Mucosa of descending colon (tissue), 3 donors: ENCODE measurements at regions not wholly inside any gene's neighbourhood (a gene's known extent, or its start where the extent isn't known, plus 50 kb on each side); places are given as distances from the start of the nearest gene placed in this dataset.

Experiments
- ATAC-seq: fragments of 200-7000 bp; cut with Tn5 transposase; one replicate; pipeline ENCODE4 v1.9.1; 2020; ENCODE audit warnings: mild to moderate bottlenecking, moderate library complexity
- DNase-seq, 3 donors: peaks; one replicate each; pipeline ENCODE4 v3.0.0-alpha.2; 2020
- H3K36me3 ChIP-seq: fragments of 200-600 bp; one replicate; pipeline ENCODE4 v1.8.0; 2021; ENCODE audit warnings: low read depth, mild to moderate bottlenecking
- H3K4me1 ChIP-seq: fragments of 200-600 bp; one replicate; pipeline ENCODE4 v1.8.0; 2021; ENCODE audit warnings: low read depth, mild to moderate bottlenecking
- H3K4me3 ChIP-seq: fragments of 200-600 bp; one replicate; pipeline ENCODE4 v1.8.0; 2021; ENCODE audit warnings: mild to moderate bottlenecking
- H3K9me3 ChIP-seq: fragments of 200-600 bp; one replicate; pipeline ENCODE4 v1.8.0; 2021; ENCODE audit warnings: mild to moderate bottlenecking
- CTCF ChIP-seq: fragments of 200-600 bp; IDR thresholded peaks from one replicate; pipeline ENCODE4 v1.8.0; 2022; ENCODE audit warnings: antibody characterized with exemption, mild to moderate bottlenecking
- intact Hi-C, 2 donors: fragments of 100-400 bp; cut with DNase I in 1 of 2; cut with micrococcal nuclease in 1 of 2; formaldehyde crosslinking; loops; one replicate each; pipeline versions ENCODE4 v1.11.0 to v1.11.1; 2022; cut with DNase I, micrococcal nuclease
- donor health status: DM: no; HTN: no; CAD: no; lungs with moderate emphysema.
- donor health status: DM: no; HTN: no; CAD: no.
- donor health status: DM: no; HTN: yes; CAD: no.

- no peak for TF ChIP-seq CTCF
- Histone ChIP-seq H3K4me1 (no peaks in the 10 kb centered on the region), H3K36me3 (no peaks in the 10 kb centered on the region), H3K4me3 (no peak overlapping the region), H3K9me3 (no peaks in the 10 kb centered on the region)
- DNase-seq (no peak), ATAC-seq (no peak)
- intact Hi-C loops = no loop called here
Measured at GRCh38 chr4:18570370-18570769, 548.8 kb upstream of the LCORL start.

- no peak for ATAC-seq
- no peaks in the 10 kb centered on the region for H3K4me1 ChIP-seq
- no peaks in the 10 kb centered on the region for H3K36me3 ChIP-seq
- no peak overlapping the region for H3K4me3 ChIP-seq
- no peak for TF ChIP-seq CTCF
- intact Hi-C loops = no loop called here
- H3K9me3 ChIP-seq = no peaks in the 10 kb centered on the region
- no peak for DNase-seq
Measured at GRCh38 chr4:18568600-18568999, 547.0 kb upstream of the LCORL start.

GRCh38 chr4:18566970-18567799, 545.6 kb upstream of the LCORL start:
- DNase-seq = no peak
- no peak for TF ChIP-seq CTCF
- intact Hi-C loops = no loop called here
- no peaks in the 10 kb centered on the region for H3K4me1 ChIP-seq
- ATAC-seq = no peak
- H3K36me3 ChIP-seq = no peaks in the 10 kb centered on the region
- H3K4me3 ChIP-seq = no peak overlapping the region
- no peaks in the 10 kb centered on the region for H3K9me3 ChIP-seq

GRCh38 chr4:18559492-18559891, 537.9 kb upstream of the LCORL start:
- TF ChIP-seq CTCF = no peak

GRCh38 chr4:18556402-18556801, 534.8 kb upstream of the LCORL start:
- no peaks in the 10 kb centered on the region for H3K36me3 ChIP-seq
- H3K4me3 ChIP-seq = no peak overlapping the region
- ATAC-seq (no peak), DNase-seq (no peak)
- no peaks in the 10 kb centered on the region for H3K4me1 ChIP-seq
- TF ChIP-seq CTCF = no peak
- intact Hi-C loops = no loop called here
- H3K9me3 ChIP-seq = no peaks in the 10 kb centered on the region

More at GRCh38 chr4:18559492-18559891, 537.9 kb upstream of the LCORL start:
- Histone ChIP-seq H3K4me1 (no peaks in the 10 kb centered on the region), H3K4me3 (no peak overlapping the region), H3K9me3 (no peaks in the 10 kb centered on the region), H3K36me3 (no peaks in the 10 kb centered on the region)
- intact Hi-C loops = no loop called here
- no peak for DNase-seq
- ATAC-seq = no peak
